ENCODE measurements at regions not wholly inside any gene's neighbourhood (a gene's known extent, or its start where the extent isn't known, plus 50 kb on each side); places are given as distances from the start of the nearest gene placed in this dataset.

DNA sequence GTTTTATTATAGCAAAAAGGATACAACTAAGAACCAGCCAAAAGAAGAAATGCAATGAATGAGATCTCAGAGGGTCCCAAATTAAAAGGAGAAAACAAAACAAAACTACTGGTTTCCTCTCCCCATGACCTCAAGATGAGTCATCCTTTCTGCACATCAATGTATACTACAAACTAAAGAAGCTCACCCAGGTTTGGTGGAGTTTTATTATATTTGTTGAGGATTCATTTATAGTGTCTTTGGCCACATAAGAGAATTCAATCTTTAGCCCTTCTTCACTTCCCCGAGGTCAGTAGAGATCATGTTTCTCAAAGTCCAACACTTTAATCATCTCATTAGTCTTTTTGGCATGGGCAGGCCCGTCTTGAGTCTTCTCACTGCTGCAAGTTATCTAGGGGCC is 210.6 kb downstream of the SLC6A15 start:
- DNase-seq (ENCODE audit: low spot score) = no peak
- no peak overlapping the region for H4K91ac ChIP-seq (ENCODE audit: low read depth, low read length, poor library complexity)
- H3K4ac ChIP-seq (ENCODE audit: low read length) = no peak overlapping the region
- H2BK15ac ChIP-seq (ENCODE audit: low read length) = no peak overlapping the region
- H3K9me3 ChIP-seq (replicated peaks in 1 of 2; ENCODE audit: control insufficient read depth in 2 of 2, insufficient read depth in 1 of 2, low read depth in 1 of 2, low read length in 2 of 2) = no peaks in the 10 kb centered on the region
- H4K8ac ChIP-seq (ENCODE audit: low read depth, low read length) = no peak overlapping the region
- peaks cover 0 to 6% of the 10 kb centered on the region in 2 donors for H3K4me1 ChIP-seq (ENCODE audit: control insufficient read depth in 2 of 2, insufficient read depth in 1 of 2, low read depth in 1 of 2, low read length in 2 of 2)
- no peak overlapping the region for H2AK5ac ChIP-seq (ENCODE audit: low read depth, low read length)
- no peak overlapping the region for H2BK12ac ChIP-seq (ENCODE audit: low read length)
- no peaks in the 10 kb centered on the region for H3K36me3 ChIP-seq (replicated peaks in 1 of 2; ENCODE audit: control insufficient read depth in 2 of 2, insufficient read depth in 2 of 2, low read length in 2 of 2)
- H3K9ac ChIP-seq (ENCODE audit: low read depth, low read length, poor library complexity) = no peak overlapping the region
- WGBS, 2 donors (ENCODE audit: extremely low coverage in 2 of 2, insufficient read length in 2 of 2, insufficient replicate concordance in 1 of 2) = no CpG with 5 or more reads among the region's 2 CpGs
- no peak overlapping the region for H3K14ac ChIP-seq (ENCODE audit: low read length)
- H2AFZ ChIP-seq (ENCODE audit: low read length) = peak overlapping the region; percentile 60
- no peak overlapping the region for H2BK5ac ChIP-seq (ENCODE audit: low read length)
- no peaks in the 10 kb centered on the region for H3K27me3 ChIP-seq (ENCODE audit: control insufficient read depth in 3 of 3, insufficient read depth in 3 of 3, low read depth in 1 of 3, low read length in 3 of 3)
- H3K4me3 ChIP-seq (ENCODE audit: low read length in 2 of 2) = no peak overlapping the region
- H3K27ac ChIP-seq (replicated peaks; ENCODE audit: low read length) = no peak overlapping the region
- no peak overlapping the region for H3K18ac ChIP-seq (ENCODE audit: low read length)
- H3K23ac ChIP-seq (ENCODE audit: low read depth, low read length, poor library complexity) = no peak overlapping the region
- no peaks in the 10 kb centered on the region for H3K79me1 ChIP-seq (ENCODE audit: low read depth, low read length)
- no peak overlapping the region for H3K4me2 ChIP-seq (ENCODE audit: insufficient read depth, low read length, poor library complexity, severe bottlenecking)
- no peak overlapping the region for H2BK120ac ChIP-seq (ENCODE audit: low read depth, low read length)

DNA sequence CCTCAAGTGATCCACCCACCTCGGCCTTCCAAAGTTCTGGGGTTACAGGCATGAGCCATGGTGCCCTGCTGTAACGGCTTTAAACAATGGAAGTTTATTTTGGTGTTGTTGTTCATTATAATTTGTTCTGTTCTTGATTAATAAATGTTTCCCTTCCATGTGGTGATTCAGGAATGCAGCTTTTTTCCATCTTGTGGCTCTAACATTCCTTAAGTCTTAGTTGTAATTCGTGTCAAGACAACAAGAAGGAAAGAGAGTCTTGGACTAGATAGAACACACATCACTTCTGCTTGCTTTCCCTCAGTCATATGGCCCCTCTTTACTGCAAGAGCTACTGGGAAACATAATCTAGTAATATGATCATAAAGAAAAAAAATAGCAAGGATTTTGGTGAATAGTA is 211.6 kb downstream of the SLC6A15 start:
- no peak overlapping the region for H2BK120ac ChIP-seq (ENCODE audit: low read depth, low read length)
- H3K79me1 ChIP-seq (ENCODE audit: low read depth, low read length) = no peaks in the 10 kb centered on the region
- no peaks in the 10 kb centered on the region for H3K9me3 ChIP-seq (replicated peaks in 1 of 2; ENCODE audit: control insufficient read depth in 2 of 2, insufficient read depth in 1 of 2, low read depth in 1 of 2, low read length in 2 of 2)
- H2BK15ac ChIP-seq (ENCODE audit: low read length) = no peak overlapping the region
- peaks cover 0 to 6% of the 10 kb centered on the region in 2 donors for H3K4me1 ChIP-seq (ENCODE audit: control insufficient read depth in 2 of 2, insufficient read depth in 1 of 2, low read depth in 1 of 2, low read length in 2 of 2)
- whole genome bisulfite sequencing, 2 donors (ENCODE audit: extremely low coverage in 2 of 2, insufficient read length in 2 of 2, insufficient replicate concordance in 1 of 2) = no CpG with 5 or more reads among the region's 3 CpGs
- no peak overlapping the region for H3K4me2 ChIP-seq (ENCODE audit: insufficient read depth, low read length, poor library complexity, severe bottlenecking)
- H3K27ac ChIP-seq (replicated peaks; ENCODE audit: low read length) = no peak overlapping the region
- H3K4me3 ChIP-seq (ENCODE audit: low read length in 2 of 2) = no peak overlapping the region
- no peak overlapping the region for H2BK5ac ChIP-seq (ENCODE audit: low read length)
- no peak overlapping the region for H3K18ac ChIP-seq (ENCODE audit: low read length)
- peak overlapping the region; percentile 60 for H2AFZ ChIP-seq (ENCODE audit: low read length)
- no peak overlapping the region for H3K14ac ChIP-seq (ENCODE audit: low read length)
- H4K91ac ChIP-seq (ENCODE audit: low read depth, low read length, poor library complexity) = no peak overlapping the region
- H3K36me3 ChIP-seq (replicated peaks in 1 of 2; ENCODE audit: control insufficient read depth in 2 of 2, insufficient read depth in 2 of 2, low read length in 2 of 2) = no peaks in the 10 kb centered on the region
- no peak overlapping the region for H3K4ac ChIP-seq (ENCODE audit: low read length)
- no peak overlapping the region for H4K8ac ChIP-seq (ENCODE audit: low read depth, low read length)
- no peak for DNase-seq (ENCODE audit: low spot score)
- H2BK12ac ChIP-seq (ENCODE audit: low read length) = no peak overlapping the region
- no peaks in the 10 kb centered on the region for H3K27me3 ChIP-seq (ENCODE audit: control insufficient read depth in 3 of 3, insufficient read depth in 3 of 3, low read depth in 1 of 3, low read length in 3 of 3)
- H3K9ac ChIP-seq (ENCODE audit: low read depth, low read length, poor library complexity) = no peak overlapping the region
- no peak overlapping the region for H2AK5ac ChIP-seq (ENCODE audit: low read depth, low read length)
- H3K23ac ChIP-seq (ENCODE audit: low read depth, low read length, poor library complexity) = no peak overlapping the region

DNA sequence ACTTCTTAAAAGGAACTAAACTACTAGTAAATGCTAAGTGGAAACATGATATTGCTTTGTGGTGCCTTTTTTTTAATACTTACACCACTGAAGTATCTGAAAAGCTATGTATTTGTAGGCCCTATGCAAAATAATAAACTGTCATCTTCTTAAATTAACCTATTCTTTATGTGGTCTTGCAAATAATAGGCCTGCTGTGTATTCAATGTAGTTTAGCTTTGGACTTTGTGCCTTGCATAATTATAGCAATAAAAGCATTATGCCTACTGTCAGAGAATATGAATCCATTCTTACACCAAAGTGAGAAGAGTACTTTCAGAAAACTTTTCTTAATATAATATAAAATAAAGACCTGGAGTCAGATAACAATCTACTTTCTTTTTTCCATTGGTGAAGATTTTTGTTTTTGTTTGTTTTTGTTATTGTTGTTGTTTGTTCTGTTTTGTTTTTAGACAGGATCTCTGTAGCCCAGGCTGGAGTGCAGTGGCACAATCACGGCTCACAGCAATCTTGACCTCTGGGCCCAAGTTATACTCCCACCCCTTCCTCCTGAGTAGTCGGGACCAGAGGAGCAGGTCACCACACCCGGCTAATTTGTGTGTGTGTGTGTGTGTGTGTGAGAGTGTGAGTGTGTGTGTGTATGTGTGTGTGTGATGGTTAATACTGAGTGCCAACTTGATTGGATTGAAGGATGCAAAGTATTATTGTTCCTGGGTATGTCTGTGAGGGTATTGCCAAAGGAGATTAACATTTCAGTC is 213.8 kb downstream of the SLC6A15 start:
- WGBS, 2 donors (ENCODE audit: extremely low coverage in 2 of 2, insufficient read length in 2 of 2, insufficient replicate concordance in 1 of 2) = no CpG with 5 or more reads among the region's 3 CpGs
- Histone ChIP-seq H2AK5ac (ENCODE audit: low read depth, low read length) (no peak overlapping the region), H4K91ac (ENCODE audit: low read depth, low read length, poor library complexity) (no peak overlapping the region), H2AFZ (ENCODE audit: low read length) (no peak overlapping the region), H3K14ac (ENCODE audit: low read length) (no peak overlapping the region), H3K18ac (ENCODE audit: low read length) (no peak overlapping the region), H3K36me3 (replicated peaks in 1 of 2; ENCODE audit: control insufficient read depth in 2 of 2, insufficient read depth in 2 of 2, low read length in 2 of 2) (no peaks in the 10 kb centered on the region), H3K9ac (ENCODE audit: low read depth, low read length, poor library complexity) (no peak overlapping the region), H4K8ac (ENCODE audit: low read depth, low read length) (no peak overlapping the region), H2BK15ac (ENCODE audit: low read length) (no peak overlapping the region), H3K79me1 (ENCODE audit: low read depth, low read length) (no peaks in the 10 kb centered on the region), H3K4me2 (ENCODE audit: insufficient read depth, low read length, poor library complexity, severe bottlenecking) (no peak overlapping the region), H3K9me3 (replicated peaks in 1 of 2; ENCODE audit: control insufficient read depth in 2 of 2, insufficient read depth in 1 of 2, low read depth in 1 of 2, low read length in 2 of 2) (no peaks in the 10 kb centered on the region), H2BK120ac (ENCODE audit: low read depth, low read length) (no peak overlapping the region), H2BK12ac (ENCODE audit: low read length) (no peak overlapping the region), H3K4me1 (ENCODE audit: control insufficient read depth in 2 of 2, insufficient read depth in 1 of 2, low read depth in 1 of 2, low read length in 2 of 2) (no peaks in the 10 kb centered on the region), H3K27ac (replicated peaks; ENCODE audit: low read length) (no peak overlapping the region), H3K27me3 (ENCODE audit: control insufficient read depth in 3 of 3, insufficient read depth in 3 of 3, low read depth in 1 of 3, low read length in 3 of 3) (no peaks in the 10 kb centered on the region), H3K23ac (ENCODE audit: low read depth, low read length, poor library complexity) (no peak overlapping the region), H3K4ac (ENCODE audit: low read length) (no peak overlapping the region), H3K4me3 (ENCODE audit: low read length in 2 of 2) (peak overlapping the region in 1 of 2 donors; percentile 60), H2BK5ac (ENCODE audit: low read length) (no peak overlapping the region)
- no peak for DNase-seq (ENCODE audit: low spot score)

DNA sequence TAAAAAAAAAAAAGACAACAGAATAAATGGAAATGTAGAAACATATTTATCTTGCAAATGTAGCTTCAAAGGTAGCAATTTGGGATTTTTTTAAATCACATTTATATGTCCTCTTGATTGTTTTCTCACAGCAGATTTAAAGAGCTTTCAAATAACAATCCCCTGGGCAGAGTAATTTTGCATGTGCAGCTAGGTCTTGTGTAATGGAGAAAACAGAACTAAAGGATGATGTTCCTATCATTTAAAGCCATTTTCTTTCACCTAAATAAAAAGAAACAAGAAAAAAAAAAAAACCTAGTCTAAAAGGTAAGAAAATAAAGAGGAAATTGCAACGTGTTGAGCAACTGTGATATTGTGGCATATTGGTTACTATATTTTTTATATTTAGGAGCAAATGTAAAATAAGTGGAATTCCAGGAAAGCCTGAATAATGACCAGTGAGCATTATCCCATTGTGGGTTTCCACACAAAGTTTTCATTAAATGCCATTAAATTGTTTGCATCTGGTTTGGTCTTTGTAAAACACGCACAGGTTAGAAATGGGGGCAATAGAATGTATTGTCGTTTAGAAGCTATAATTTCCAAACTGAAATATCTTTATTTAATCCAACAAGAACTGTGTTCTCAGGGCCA is 215.6 kb downstream of the SLC6A15 start:
- H2AK5ac ChIP-seq (ENCODE audit: low read depth, low read length) = no peak overlapping the region
- H2BK120ac ChIP-seq (ENCODE audit: low read depth, low read length) = no peak overlapping the region
- no peaks in the 10 kb centered on the region for H3K4me1 ChIP-seq (ENCODE audit: control insufficient read depth in 2 of 2, insufficient read depth in 1 of 2, low read depth in 1 of 2, low read length in 2 of 2)
- H3K27ac ChIP-seq (replicated peaks; ENCODE audit: low read length) = no peak overlapping the region
- no peaks in the 10 kb centered on the region for H3K27me3 ChIP-seq (ENCODE audit: control insufficient read depth in 3 of 3, insufficient read depth in 3 of 3, low read depth in 1 of 3, low read length in 3 of 3)
- H3K9ac ChIP-seq (ENCODE audit: low read depth, low read length, poor library complexity) = no peak overlapping the region
- no peak overlapping the region for H3K18ac ChIP-seq (ENCODE audit: low read length)
- no peak overlapping the region for H2AFZ ChIP-seq (ENCODE audit: low read length)
- no peaks in the 10 kb centered on the region for H3K36me3 ChIP-seq (replicated peaks in 1 of 2; ENCODE audit: control insufficient read depth in 2 of 2, insufficient read depth in 2 of 2, low read length in 2 of 2)
- H3K4me3 ChIP-seq (ENCODE audit: low read length in 2 of 2) = no peak overlapping the region
- DNase-seq (ENCODE audit: low spot score) = no peak
- H3K4ac ChIP-seq (ENCODE audit: low read length) = no peak overlapping the region
- no peak overlapping the region for H2BK15ac ChIP-seq (ENCODE audit: low read length)
- H3K14ac ChIP-seq (ENCODE audit: low read length) = no peak overlapping the region
- H4K8ac ChIP-seq (ENCODE audit: low read depth, low read length) = no peak overlapping the region
- H2BK5ac ChIP-seq (ENCODE audit: low read length) = no peak overlapping the region
- no peak overlapping the region for H4K91ac ChIP-seq (ENCODE audit: low read depth, low read length, poor library complexity)
- no peak overlapping the region for H3K4me2 ChIP-seq (ENCODE audit: insufficient read depth, low read length, poor library complexity, severe bottlenecking)
- no peak overlapping the region for H3K23ac ChIP-seq (ENCODE audit: low read depth, low read length, poor library complexity)
- H3K79me1 ChIP-seq (ENCODE audit: low read depth, low read length) = no peaks in the 10 kb centered on the region
- no CpG with 5 or more reads among the region's 3 CpGs for WGBS, 2 donors (ENCODE audit: extremely low coverage in 2 of 2, insufficient read length in 2 of 2, insufficient replicate concordance in 1 of 2)
- H2BK12ac ChIP-seq (ENCODE audit: low read length) = no peak overlapping the region
- H3K9me3 ChIP-seq (replicated peaks in 1 of 2; ENCODE audit: control insufficient read depth in 2 of 2, insufficient read depth in 1 of 2, low read depth in 1 of 2, low read length in 2 of 2) = no peaks in the 10 kb centered on the region

All from neuronal stem cell (in vitro differentiated cells).